NCI-H2107 treated with DMSO at 0.1 percent for 48 hours (cell line): ENCODE measurements at regions not wholly inside any gene's neighbourhood (a gene's known extent, or its start where the extent isn't known, plus 50 kb on each side); places are given as distances from the start of the nearest gene placed in this dataset.
"Not testable (repeated sequence)": the region's sequence is repeated elsewhere in the genome, so short reads cannot be mapped to it uniquely, and the experiment has no call there.

Experiments
- DNase-seq: peaks from one replicate; lab custom pipeline; 2025; ENCODE audit not compliant: unreplicated experiment; lab: John Stamatoyannopoulos, UW

- no peak for DNase-seq
Measured at GRCh38 chr10:35963685-35964084, 321.6 kb upstream of the FZD8 start.

DNA sequence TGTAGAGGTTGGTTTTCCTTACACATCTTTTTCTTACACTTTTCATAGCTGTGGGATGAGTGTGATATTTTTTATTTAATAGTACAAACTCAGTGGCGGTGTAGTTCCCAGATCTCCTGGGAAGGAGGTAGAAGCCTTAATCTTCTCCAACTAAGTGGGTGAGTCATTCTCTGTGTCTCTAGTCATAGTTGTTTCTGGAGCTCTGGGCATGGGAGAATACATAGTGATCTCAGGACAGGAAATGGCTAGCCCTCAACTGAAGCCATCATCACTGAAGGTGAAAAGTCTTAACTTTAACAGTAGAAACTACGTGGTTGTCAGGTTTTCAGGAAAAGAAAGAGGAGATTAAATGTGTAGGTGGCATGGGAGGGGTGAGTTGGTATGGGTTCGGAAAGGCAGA lies 319.4 kb upstream of the FZD8 start:
- DNase-seq, result no peak

GRCh38 chr10:35959252-35959651 lies 317.2 kb upstream of the FZD8 start:
- DNase-seq, result no peak

DNA sequence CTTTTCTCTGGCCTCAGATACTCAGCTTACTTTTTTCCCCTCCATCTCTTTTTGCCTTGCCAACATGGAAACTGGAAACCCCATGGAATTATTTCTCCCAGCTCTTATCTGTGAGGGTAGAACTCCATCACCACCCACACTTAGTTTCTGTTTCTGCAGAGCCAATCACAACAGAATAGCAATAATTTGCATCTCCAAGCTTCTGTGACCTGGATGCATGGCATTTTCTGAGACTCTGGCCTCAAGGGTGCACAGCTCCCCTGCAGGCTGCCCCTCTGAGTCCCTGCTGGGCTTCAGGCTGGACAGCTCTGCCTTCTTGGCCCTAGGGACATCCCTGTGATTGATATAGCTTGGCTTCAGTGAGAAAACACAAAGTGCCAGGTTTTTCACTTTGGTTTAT lies 316.5 kb upstream of the FZD8 start:
- DNase-seq, result not testable (repeated sequence)

- DNase-seq, result no peak
Measured at GRCh38 chr10:35950701-35951100, 308.6 kb upstream of the FZD8 start.

- no peak for DNase-seq
Measured at GRCh38 chr10:35950226-35950625, 308.1 kb upstream of the FZD8 start.

GRCh38 chr10:35949811-35950211 lies 307.7 kb upstream of the FZD8 start:
- no peak for DNase-seq

DNA sequence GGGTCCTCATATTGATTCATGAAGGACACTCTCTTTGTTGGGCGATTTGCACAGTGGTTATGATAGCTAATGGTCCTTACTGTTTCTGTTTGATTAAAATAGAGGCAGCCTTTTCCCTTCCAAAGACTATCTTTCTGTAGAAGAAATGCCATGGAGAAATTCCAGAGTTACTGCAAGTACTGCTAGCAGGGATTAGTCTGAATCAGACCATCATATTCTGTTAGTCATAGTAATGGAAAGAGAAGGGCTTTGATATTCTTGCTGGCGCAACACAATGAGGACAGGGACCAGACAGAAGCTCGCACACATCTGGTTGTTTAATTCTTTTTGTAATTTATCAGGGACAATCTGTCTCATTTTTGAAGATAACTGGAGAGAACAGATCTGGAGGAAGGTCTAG lies 304.5 kb upstream of the FZD8 start:
- DNase-seq, result no peak

DNA sequence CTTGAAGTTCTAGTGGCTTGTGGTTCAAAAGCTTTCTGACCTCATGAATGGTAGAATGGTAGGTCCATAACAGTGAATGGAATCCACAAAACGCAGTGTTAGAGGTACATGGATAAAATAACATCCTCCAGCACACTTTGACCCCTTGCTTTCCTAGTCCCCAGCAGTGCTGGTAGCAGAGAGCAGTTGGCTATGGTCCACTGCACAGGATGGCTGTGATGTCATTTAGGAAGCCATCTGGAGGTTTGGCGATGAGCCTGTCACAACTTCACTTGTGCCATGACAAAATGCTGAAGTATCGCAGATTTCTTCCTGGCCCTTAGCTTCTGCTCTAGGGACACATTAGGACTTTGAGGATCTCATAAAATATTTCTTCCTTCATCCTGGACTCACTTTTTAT lies 300.0 kb upstream of the FZD8 start:
- DNase-seq, result no peak

GRCh38 chr10:35940141-35941041 lies 298.3 kb upstream of the FZD8 start:
- DNase-seq, result peak; percentile 55

DNA sequence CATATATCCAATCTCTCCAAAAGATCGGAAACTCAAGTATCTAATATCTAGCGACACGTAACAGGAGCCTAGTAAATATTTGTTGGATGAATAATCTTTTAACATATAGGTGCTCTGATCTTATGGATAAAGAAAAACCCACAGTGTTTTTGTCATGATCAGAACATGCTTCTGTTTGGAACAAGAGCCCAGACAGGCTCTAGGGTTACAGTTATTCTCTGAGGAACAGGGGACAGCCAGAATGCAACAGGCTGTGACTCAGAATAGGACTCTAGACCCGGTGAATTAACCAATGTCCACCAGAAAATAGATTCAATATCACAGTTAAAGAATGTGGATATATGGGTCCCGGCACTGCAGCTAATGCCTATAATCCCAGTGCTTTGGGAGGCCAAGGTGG lies 296.1 kb upstream of the FZD8 start:
- DNase-seq, result no peak

DNA sequence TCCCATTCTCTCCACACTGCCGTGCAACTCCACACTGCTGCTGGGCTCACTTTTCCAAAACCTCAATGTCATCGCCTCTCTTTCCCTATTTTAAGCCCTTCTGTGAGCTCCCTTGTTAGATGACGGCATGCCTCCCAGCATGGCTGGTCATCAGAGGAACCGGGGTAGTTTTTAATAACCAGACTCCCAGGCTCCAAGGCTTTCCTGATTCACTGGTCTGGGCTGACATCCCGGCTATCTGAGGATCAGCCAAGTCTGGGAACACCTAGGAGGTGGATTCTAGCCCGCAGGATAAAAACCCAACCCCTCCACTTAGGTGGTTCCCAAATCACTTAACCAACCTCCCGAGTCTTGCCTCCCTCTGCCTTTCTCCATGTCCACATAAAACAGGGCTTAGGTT lies 295.4 kb upstream of the FZD8 start:
- no peak for DNase-seq

DNA sequence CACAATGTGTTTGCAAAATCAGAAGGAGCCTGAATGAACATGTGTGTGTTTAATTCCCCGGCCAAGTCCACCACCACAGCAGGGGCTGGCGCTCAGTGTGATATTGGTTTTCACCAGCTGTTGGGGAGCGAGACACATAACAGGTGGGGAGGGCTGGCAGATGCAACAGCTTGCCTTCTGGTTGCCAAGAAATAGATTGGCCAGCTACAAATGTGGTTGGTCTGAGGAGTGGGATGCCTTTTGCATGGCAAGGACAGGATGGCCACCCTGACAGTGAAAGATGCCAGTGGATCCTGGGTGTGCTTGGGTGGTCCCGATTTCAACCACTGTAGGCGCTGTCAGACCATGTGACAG lies 292.5 kb upstream of the FZD8 start:
- DNase-seq, result peak; percentile 38

DNA sequence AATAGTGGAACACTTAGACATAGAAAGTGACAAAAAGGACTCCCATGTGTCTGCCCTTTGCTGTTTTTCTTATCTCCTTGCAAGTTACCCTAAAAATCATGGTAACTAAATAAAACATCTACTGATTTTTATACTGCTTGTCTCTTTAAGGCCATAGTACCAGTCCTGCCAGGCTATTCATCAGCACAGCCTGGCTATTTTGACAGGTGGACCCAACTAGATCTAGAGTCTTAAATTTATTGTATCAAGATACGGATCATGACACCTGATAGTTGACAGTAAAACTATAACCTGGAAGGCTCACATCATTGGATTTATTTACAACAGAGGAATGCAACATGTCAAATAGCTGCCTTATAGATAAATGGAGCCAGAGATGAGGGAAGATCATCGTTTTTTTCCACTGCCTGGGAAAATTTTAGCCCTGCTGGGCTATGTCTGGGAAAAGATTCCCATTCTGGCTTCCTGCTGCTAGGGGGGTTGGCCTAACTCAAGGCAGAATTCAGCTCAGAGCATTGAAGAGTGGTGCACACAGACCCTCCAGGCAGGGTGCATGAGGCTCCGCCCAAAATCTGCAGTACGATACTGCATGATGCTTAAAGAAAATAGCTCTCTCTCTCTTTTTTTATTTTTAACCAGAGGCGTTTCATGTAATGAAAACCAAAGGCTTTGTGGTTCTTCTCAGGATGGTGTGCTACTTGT lies 292.0 kb upstream of the FZD8 start:
- DNase-seq, result no peak

DNA sequence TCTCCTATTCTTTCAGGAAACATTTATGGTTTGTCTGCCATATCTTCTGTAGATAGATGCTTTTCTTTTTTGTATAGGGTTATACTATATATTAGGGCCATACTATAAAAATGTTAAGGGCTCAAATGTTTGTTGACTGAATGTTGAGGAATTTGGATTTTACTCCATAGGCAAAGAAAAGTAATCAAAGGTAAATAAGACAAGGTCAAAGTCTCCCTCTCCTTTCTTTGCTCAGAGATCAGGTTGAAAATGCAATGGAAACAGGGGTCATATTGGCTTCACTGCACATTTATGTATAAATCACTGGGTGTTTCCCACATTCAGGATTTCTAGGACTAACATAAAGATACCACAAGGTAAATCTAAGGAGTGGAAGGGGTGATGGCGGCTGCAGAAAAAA lies 291.4 kb upstream of the FZD8 start:
- DNase-seq, result no peak

- not testable (repeated sequence) for DNase-seq
Measured at GRCh38 chr10:35929962-35930361, 287.9 kb upstream of the FZD8 start.

GRCh38 chr10:35928748-35929147 lies 286.7 kb upstream of the FZD8 start:
- DNase-seq, result no peak

- DNase-seq, result no peak
Measured at GRCh38 chr10:35927990-35928488, 285.9 kb upstream of the FZD8 start.

GRCh38 chr10:35927341-35927740 lies 285.2 kb upstream of the FZD8 start:
- no peak for DNase-seq

- DNase-seq, result no peak
Measured at GRCh38 chr10:35926846-35927245, 284.8 kb upstream of the FZD8 start.

DNA sequence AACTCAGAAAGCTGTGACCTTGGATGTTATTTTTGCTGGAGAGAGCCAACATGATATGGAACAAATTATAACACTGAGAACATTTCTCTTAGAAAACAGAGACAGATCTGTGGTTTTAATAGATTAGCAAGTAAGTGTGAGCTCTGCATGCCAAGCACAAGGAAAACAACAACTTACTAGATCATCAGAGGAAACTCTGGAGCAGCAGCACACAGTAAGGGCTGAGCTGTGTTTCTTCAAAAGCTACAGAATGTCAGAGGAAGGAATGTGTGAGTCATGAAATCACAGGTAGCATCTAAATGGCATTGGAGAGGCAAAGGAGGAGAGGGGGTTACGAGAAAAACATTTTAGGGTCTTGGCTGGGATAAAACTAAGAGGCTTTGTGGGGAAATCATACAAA lies 283.4 kb upstream of the FZD8 start:
- DNase-seq, result no peak

GRCh38 chr10:35924759-35925158 lies 282.7 kb upstream of the FZD8 start:
- no peak for DNase-seq
